ENCODE measurements at regions not wholly inside any gene's neighbourhood (a gene's known extent, or its start where the extent isn't known, plus 50 kb on each side); places are given as distances from the start of the nearest gene placed in this dataset.
A peak's percentile ranks its signal among the peaks of the same experiment; 100 is the strongest.

DNA sequence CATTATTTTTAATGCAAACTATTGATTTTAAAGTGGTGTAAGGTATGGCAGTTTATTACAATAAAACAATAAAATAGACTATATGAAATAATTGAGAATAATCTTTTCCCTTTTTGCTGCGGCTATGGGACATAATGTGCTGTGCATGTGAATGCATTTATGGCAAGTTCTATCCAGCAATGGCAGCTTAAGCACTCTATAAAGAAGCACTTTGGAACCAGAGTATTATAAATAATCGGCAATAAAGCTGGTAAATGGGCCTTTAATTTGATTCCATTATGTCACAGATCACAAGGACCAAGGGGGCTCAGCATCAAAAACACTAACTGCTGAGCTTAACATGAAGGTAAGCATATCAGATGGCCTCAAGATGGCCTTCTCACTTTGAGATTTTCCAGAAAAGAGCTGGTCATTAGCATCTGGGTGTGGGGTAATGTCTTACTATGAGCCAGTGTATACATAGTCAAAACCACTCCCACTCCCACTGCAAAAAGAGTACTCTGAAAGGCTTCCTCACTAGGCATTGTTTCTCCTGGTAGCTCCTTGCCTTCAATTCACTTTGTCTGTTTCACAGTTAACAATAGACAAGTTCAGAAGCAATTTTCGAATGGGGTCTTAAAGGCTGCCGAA is 97.1 kb upstream of the ASTN2 start:
- 63 to 81% methylated on average over 4 of the region's 4 CpGs for WGBS, 2 donors
- DNase-seq, result no peak
- H3K27ac ChIP-seq, result no peak overlapping the region
- no peaks in the 10 kb centered on the region for H3K27me3 ChIP-seq
- TF ChIP-seq, protein P1, sequence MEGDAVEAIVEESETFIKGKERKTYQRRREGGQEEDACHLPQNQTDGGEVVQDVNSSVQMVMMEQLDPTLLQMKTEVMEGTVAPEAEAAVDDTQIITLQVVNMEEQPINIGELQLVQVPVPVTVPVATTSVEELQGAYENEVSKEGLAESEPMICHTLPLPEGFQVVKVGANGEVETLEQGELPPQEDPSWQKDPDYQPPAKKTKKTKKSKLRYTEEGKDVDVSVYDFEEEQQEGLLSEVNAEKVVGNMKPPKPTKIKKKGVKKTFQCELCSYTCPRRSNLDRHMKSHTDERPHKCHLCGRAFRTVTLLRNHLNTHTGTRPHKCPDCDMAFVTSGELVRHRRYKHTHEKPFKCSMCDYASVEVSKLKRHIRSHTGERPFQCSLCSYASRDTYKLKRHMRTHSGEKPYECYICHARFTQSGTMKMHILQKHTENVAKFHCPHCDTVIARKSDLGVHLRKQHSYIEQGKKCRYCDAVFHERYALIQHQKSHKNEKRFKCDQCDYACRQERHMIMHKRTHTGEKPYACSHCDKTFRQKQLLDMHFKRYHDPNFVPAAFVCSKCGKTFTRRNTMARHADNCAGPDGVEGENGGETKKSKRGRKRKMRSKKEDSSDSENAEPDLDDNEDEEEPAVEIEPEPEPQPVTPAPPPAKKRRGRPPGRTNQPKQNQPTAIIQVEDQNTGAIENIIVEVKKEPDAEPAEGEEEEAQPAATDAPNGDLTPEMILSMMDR (IDR thresholded peaks at IDR 0.05), result no peak
- no peak for TF ChIP-seq POLR2A (IDR thresholded peaks at IDR 0.05)
- intact Hi-C loops (cut with DNase I), result no loop called here
- no peaks in the 10 kb centered on the region for H3K4me1 ChIP-seq
- no peaks in the 10 kb centered on the region for H3K9me3 ChIP-seq
- H3K36me3 ChIP-seq, result no peaks in the 10 kb centered on the region
- H3K4me3 ChIP-seq, result no peak overlapping the region

DNA sequence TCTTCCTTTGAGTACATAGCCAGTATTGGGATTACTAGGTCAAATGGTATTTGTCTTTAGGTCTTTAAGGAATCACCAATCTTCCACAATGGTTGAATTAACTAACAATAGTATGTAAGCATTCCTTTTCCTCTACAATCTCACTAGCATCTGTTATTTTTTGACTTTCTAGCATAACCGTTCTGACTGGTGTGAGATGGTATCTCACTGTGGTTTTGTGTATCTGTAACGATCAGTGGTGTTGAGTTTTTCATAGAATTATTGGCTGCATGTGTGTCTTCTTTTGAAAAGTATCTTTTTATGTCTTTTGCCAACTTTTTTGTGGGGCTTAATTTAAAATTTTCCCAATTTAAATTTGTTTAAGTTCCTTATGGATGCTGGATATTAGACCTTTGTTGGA is 81.5 kb upstream of the ASTN2 start:
- Histone ChIP-seq H3K27ac (no peak overlapping the region), H3K36me3 (no peaks in the 10 kb centered on the region), H3K4me1 (no peaks in the 10 kb centered on the region), H3K9me3 (no peaks in the 10 kb centered on the region), H3K4me3 (no peak overlapping the region), H3K27me3 (no peaks in the 10 kb centered on the region)
- intact Hi-C loops (cut with DNase I), result no loop called here
- 65 to 76% methylated on average over 2 of the region's 2 CpGs for WGBS, 2 donors
- TF ChIP-seq, protein P1 (IDR thresholded peaks at IDR 0.05), result no peak
- no peak for TF ChIP-seq POLR2A (IDR thresholded peaks at IDR 0.05)
- DNase-seq, result no peak

DNA sequence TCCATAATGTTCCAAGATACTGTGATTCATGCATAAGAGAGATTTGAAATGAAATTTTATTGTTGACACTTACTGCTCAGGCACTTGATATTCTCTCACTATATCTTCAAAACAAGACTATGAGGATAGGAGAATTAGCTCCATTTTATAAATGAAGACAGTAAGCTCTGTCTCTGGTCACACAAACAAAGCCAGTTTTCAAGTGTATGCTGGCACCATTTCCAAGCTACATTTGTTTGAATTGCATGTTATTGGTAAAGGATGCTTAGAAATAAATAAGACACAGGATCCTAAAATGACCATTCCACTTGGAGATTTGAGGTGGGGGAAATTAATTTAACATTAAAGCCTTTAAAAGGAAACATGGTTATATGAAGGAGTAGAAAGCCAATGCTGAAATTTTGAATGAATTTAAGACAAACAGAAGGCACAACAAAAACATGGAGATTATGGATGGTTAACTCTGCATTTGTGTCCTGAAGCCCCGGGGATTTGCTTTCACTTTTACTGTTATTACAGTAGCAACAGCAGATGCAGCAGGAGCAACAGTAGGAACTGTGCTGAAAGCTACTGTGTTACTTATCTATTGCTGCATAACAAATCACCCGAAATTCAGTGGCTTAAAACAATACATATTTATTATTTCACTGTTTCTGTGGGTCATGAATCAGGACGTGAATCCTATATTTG is 79.7 kb upstream of the ASTN2 start:
- no peak for DNase-seq
- H3K4me1 ChIP-seq, result no peaks in the 10 kb centered on the region
- no peaks in the 10 kb centered on the region for H3K9me3 ChIP-seq
- H3K27ac ChIP-seq, result no peak overlapping the region
- 12 to 19% methylated on average over 3 of the region's 3 CpGs for WGBS, 2 donors
- no peaks in the 10 kb centered on the region for H3K27me3 ChIP-seq
- intact Hi-C loops (cut with DNase I), result no loop called here
- no peaks in the 10 kb centered on the region for H3K36me3 ChIP-seq
- TF ChIP-seq POLR2A (IDR thresholded peaks at IDR 0.05), result no peak
- TF ChIP-seq, protein P1 (IDR thresholded peaks at IDR 0.05), result no peak
- peak overlapping the region in 1 of 4 donors; percentile 15 for H3K4me3 ChIP-seq

DNA sequence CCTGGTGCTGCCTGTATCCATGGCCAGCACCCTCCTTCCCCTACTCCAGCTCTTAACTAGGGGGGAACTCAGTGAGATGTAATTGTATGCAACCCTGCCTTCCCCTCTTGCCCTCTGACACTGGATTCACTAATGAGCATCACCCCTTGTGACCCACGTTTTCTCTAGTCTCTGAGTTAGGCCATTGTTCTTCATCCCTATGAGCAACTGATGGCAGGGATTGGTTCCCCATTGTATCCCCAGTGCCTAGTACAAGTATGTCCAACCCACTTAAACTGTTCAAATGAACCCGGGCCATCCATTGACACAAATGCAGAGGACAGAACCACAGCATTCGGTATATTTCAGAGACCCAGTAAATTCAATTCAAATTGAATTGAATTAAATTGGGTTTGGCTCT is 77.6 kb upstream of the ASTN2 start:
- DNase-seq, result no peak
- TF ChIP-seq, protein P1 (IDR thresholded peaks at IDR 0.05), result no peak
- intact Hi-C loops (cut with DNase I), result no loop called here
- peaks cover 0 to 3% (median 0%) of the 10 kb centered on the region in 4 donors for H3K27me3 ChIP-seq
- H3K36me3 ChIP-seq, result no peaks in the 10 kb centered on the region
- peaks cover 0 to 5% (median 0%) of the 10 kb centered on the region in 3 donors for H3K4me1 ChIP-seq
- no peak overlapping the region for H3K27ac ChIP-seq
- no peak overlapping the region for H3K4me3 ChIP-seq
- no peaks in the 10 kb centered on the region for H3K9me3 ChIP-seq
- WGBS, 2 donors, result 61 to 64% methylated on average over 3 of the region's 3 CpGs

DNA sequence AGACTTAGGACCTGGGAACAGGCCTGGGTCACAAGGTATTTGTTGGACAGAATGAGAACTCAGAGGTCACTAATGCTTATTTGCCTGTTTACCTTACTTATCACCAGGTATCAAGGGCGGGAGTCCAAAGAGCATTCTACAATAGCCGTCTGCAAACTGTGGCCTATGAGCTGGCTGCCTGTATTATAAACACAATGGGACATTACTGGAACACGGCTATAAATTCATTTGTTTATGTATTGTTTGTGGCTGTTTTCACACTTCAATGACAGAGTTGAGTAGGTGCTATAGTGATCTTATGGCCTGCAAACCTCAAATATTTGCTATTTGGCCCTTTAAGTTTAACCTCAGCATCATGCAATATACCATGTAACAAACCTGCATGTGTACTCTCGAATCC is 76.6 kb upstream of the ASTN2 start:
- Histone ChIP-seq H3K4me3 (no peak overlapping the region), H3K9me3 (no peaks in the 10 kb centered on the region), H3K36me3 (no peaks in the 10 kb centered on the region), H3K4me1 (peaks cover 0 to 8% (median 0%) of the 10 kb centered on the region in 3 donors), H3K27ac (no peak overlapping the region), H3K27me3 (peaks cover 0 to 13% (median 0%) of the 10 kb centered on the region in 4 donors)
- 62 to 63% methylated on average over 3 to 4 of the region's 4 CpGs for WGBS, 2 donors
- no peak for DNase-seq
- TF ChIP-seq, protein P1 (IDR thresholded peaks at IDR 0.05), result no peak
- no peak for TF ChIP-seq POLR2A (IDR thresholded peaks at IDR 0.05)
- intact Hi-C loops (cut with DNase I), result no loop called here
